Endothelial cell of umbilical vein (primary cell): ENCODE measurements at regions not wholly inside any gene's neighbourhood (a gene's known extent, or its start where the extent isn't known, plus 50 kb on each side); places are given as distances from the start of the nearest gene placed in this dataset.

Experiments
- CTCF ChIP-seq, 2 donors: IDR thresholded peaks; 1 replicate in 1 of 2; 2 replicates in 1 of 2; pipeline ENCODE4 v1.5.1; 2011; ENCODE audit warnings: low read length in 2 of 2, mild to moderate bottlenecking in 2 of 2, moderate library complexity in 2 of 2, control low read depth in 1 of 2, inconsistent platforms in 1 of 2, low read depth in 1 of 2; ENCODE audit not compliant: insufficient read depth in 1 of 2; ENCODE audit errors: extremely low read depth in 1 of 2
- EZH2 ChIP-seq: IDR thresholded peaks from 2 replicates; pipeline ENCODE4 v1.6.1; 2012; ENCODE audit warnings: borderline replicate concordance, low read depth, mild to moderate bottlenecking, moderate library complexity, low read length, inconsistent platforms; ENCODE audit not compliant: severe bottlenecking
- GATA2 ChIP-seq: IDR thresholded peaks from 2 replicates; pipeline ENCODE4 v1.7.0; 2011; ENCODE audit warnings: low read depth, mild to moderate bottlenecking, moderate library complexity, mixed read lengths, low read length; ENCODE audit not compliant: insufficient read length, insufficient read depth
- MAX ChIP-seq: IDR thresholded peaks from 2 replicates; pipeline ENCODE4 v1.6.1; 2011; ENCODE audit not compliant: insufficient read depth, insufficient read length
- POLR2A ChIP-seq: IDR thresholded peaks from 2 replicates; pipeline ENCODE4 v1.6.1; 2012; ENCODE audit warnings: low read depth, mild to moderate bottlenecking, control low read depth, low read length
- POLR2AphosphoS5 ChIP-seq: IDR thresholded peaks from 2 replicates; pipeline ENCODE4 v1.6.1; 2012; ENCODE audit warnings: low read depth, mild to moderate bottlenecking, control low read depth, low read length, moderate library complexity; ENCODE audit not compliant: insufficient read depth

- TF ChIP-seq POLR2A = no peak
- TF ChIP-seq GATA2 = no peak
- TF ChIP-seq CTCF (IDR thresholded peaks at IDR 0.05; ENCODE audit: extremely low read depth in 1 of 2, insufficient read depth in 1 of 2, low read depth in 1 of 2, low read length in 2 of 2) = no peak
- TF ChIP-seq MAX = no peak
- no peak for TF ChIP-seq EZH2
- TF ChIP-seq POLR2AphosphoS5 = no peak
Measured at GRCh38 chr6:167237438-167238145, 53.5 kb upstream of the UNC93A start.
